ENCODE measurements at regions not wholly inside any gene's neighbourhood (a gene's known extent, or its start where the extent isn't known, plus 50 kb on each side); places are given as distances from the start of the nearest gene placed in this dataset.

DNA sequence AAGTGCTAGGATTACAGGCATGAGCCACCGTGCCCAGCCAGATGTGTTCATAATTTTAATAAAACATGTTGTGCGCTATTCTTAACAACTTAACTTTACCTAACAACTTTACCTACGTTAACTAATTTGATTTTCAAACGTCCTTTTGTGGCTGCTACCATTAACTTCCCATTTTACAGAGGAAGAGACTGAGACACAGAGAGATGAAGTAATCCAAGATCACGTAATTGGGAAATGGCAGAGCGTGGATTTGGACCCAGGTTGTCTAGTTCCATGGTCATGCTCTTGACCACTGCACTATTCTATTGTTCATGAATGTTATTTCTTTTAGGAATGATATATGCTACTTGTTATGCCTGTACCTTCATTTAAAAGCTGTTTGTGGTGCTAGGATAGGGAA is 80.3 kb upstream of the MTPN start:
- DNase-seq, result no peak

DNA sequence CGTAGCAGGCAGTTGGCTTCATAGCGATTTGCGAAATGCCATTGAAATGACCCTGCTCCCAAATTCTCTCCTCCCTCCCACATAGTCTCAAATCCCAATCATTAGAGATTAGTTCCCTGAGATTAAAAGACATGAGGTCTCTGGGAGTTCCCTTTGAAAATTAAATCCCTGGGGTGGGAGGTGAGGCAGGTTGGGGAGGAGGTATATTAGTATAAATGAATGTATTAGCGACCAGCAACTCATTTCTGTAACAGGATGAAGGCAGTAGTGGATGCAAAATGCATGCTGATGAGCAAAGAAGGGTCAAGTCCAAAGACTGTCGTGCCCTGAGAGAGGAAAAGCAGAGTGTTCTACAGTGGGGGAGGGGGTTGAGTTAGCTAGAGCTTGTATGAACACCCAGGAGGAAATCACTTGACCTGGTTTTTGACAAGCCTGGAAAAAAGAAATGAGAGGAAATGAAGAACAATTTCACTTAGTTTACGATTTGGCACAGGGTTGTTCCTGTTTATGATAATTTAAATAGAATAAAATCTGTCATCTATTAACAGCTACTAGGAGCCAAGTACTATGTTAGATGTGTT is 79.6 kb upstream of the MTPN start:
- no peak for DNase-seq

DNA sequence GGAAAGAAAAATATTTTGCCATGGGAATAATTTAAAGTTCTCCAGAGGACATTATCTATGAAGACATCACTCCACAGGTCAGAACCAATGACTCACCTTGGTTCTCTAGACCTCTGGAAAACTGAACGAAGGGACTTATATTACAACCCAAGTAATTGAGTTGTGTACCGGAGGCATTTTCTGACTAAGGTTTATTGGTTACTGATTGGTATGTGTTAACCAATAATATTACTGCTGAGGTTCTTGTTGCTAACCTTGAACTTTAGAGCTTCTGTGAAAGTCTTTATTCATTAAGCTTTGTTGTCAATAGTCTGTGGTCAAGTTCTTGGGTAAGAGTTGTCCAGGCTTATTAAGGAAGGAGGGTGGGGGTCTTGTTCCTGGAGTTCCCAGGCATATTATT is 78.1 kb upstream of the MTPN start:
- DNase-seq, result no peak

DNA sequence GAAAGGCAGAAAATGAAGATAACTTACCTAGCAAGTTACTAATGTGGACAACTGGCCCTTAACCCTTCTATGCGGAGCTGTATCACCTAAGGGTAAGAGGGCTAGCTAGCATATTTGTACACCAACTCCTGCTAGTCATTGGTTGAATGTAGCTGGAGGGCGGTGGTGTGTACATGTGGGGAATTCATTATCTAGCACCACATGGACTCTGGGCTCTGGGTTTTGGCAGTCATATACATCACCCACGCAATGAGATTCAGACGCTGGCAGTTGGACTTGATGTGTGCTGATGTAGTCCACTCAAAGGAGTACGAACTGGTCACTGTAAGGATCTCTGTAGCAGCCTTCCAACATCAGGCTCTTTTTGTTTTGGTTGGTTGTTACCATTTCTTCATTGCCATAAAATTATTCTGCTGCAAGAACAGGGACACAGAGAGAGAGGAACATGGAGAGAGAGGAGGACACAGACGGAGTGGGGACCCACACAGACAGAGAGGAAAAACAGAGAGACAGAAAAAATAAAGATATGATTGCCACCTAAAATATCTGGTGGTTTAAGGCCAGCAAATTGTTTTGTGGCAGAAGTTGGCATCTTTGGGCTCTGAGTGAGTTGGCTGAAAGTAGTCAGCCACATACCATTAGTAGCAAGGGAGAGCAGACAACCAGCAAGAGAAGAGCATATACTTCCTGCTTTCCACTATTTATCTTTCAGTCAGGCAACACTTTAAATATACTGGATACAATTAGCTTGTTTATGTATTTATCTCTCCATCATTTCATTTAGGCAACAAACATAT is 76.7 kb upstream of the MTPN start:
- no peak for DNase-seq

- no peak for DNase-seq
These were observed 74.2 kb upstream of the MTPN start for GRCh38 chr7:136051203-136051928.

DNA sequence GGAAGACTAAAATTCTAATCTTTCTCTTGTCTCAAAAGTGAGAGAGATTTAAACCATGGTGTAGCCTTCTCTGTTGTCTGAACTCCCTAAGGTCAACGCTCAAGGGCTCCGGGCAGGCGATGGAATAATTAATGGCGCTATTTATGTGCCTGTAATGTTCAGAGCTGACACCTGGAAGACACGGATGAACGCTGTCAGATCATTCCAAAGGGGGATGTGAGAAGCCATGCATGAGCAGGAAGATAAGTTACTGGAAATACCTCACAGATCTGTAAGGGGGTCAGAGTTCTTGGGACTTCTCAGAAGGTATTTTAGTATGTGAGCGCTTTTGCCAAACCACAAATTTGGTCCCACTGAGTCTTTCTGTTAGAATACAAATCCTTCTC is 73.3 kb upstream of the MTPN start:
- no peak for DNase-seq

GRCh38 chr7:136049818-136050461 is 72.8 kb upstream of the MTPN start:
- DNase-seq, result no peak

DNA sequence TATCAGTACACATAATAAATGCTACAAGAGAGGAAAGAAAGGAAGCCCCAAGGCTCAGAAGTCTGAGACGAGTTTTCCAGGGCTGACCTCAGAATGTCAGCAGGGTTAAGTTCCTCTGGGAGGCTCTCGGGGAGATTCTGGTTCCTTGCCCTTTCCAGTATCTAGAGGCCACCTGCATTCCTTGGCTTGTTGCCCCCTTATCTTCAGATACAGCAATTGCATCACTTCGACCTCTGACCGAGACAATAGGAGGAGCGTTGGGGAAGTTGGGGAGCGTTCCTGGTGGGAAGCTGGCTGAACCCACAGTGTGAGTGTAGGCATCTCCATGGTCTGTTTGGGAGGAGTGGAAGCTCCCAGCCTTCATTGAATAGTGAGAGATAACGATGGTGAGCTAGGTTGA is 72.0 kb upstream of the MTPN start:
- no peak for DNase-seq

DNA sequence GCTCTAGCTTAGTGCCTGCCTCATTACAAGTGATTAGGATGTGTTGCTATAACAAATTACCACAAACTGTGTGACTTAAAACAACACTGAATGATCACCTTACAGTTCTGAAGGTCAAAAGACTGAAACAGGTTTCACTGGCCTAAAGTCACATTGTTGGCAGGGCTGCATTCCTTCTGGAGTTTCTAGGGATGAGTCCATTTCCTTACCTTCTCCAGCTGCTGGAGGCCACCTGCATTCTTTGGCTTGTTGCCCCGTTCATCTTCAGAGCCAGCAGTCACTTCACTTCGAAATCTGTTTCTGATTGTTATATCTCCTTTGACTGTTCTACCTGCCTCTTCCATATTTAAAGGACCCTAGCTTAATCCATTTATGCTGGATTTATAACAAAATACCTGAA is 69.4 kb upstream of the MTPN start:
- DNase-seq, result no peak

DNA sequence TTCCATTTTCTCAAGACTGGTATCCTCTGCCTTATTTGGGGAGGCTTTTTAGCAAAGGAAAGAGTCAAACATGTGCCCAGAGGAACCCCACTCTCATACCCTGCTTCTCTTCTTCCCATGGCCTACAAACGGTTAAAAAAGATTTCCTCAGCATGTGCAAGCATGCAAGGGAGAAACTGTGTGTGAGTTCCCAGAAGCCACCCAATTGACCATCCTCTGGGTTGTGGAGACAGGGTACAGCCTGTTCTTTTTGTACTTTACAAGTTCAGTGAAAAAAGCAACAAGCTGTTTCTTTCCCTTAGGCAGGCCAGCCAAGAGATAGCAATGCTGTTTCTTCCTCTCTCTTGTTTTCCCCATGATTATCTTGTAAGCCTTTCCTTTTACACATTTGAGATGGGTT is 68.8 kb upstream of the MTPN start:
- no peak for DNase-seq

DNA sequence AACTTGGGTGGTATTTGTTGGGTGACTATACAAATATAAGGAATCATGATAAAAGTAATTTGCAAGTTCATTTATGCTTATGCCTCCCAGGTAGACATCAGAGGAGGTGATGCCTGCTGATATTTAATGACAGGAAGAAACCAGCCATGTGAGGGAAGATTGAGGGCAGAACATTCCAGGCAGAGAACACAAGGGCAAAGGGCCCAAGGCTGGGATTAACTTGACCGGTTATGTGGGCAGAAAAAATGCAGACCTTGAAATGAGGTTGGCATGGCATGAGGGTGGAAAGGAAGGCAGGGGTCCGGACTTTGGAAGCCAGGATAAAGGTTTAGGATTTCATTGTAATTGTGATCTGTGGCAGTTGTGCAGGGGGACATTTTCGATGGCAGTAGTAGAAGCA is 68.0 kb upstream of the MTPN start:
- DNase-seq, result no peak

GRCh38 chr7:136039577-136040345 is 62.6 kb upstream of the MTPN start:
- DNase-seq, result no peak

GRCh38 chr7:136036336-136036735 is 59.2 kb upstream of the MTPN start:
- DNase-seq, result no peak

GRCh38 chr7:136034132-136034531 is 57.0 kb upstream of the MTPN start:
- no peak for DNase-seq

- DNase-seq, result no peak
These were observed 56.4 kb upstream of the MTPN start for GRCh38 chr7:136033413-136034031.

DNA sequence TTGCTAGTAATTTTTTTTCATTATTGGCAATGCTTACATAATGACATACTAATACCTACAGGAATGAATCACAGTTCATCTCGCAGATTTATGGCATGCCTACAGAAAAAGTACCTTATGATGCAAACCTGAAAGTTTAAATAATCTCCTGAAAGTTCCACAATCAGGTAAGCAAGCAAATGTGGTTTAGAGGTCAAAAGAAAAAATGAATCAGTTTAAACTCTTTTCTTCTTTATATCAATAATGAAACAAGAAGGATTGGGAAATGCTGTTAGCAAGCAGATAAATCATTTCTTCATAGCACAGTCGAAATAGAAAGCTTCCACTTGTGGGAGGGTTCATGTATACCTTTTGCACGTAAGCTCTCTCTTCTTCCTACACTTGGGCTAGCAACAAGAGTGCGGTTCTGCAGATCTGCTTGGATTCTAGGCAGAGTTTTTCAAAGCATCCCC is 53.7 kb upstream of the MTPN start:
- no peak for DNase-seq

DNA sequence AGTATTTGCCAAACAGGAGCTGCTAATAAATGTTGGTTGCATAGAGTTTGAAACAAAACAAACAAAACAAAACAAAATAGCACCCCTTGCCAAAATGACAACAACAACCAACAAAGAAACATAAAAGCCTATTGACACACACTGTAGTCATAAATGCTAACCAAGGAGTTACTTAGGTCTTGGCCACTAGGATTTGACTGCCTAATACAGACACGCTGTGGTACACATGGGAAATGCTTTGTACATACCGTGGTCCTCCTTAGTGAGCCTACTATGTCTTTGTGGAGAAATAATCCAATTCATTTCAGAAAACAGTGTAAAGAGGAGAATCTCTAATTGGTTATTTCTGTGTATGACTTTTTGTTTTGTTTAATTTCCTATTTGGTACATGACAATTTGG is 53.2 kb upstream of the MTPN start:
- no peak for DNase-seq

DNA sequence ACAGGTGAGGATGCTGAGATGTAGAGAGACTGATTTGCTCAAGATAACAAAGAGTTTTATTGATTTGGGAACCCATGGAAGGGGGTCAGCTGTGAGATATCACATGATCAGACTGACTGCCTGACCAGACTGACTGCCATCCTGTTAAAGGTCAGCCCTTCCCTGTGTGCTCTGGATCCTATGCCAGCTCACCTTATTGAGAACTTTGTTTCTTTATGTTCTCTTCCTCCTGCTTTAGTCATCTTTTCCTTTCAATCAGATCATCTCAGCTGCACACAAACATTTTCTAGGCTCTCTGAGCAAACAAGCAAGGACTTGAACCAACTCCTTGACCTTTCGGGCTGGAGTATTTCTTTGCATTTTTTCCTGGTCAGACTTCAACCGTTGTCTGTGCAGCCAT is 50.0 kb upstream of the MTPN start:
- DNase-seq, result no peak
